NCI-H524 treated with DMSO at 0.1 percent for 48 hours (cell line): ENCODE measurements at regions not wholly inside any gene's neighbourhood (a gene's known extent, or its start where the extent isn't known, plus 50 kb on each side); places are given as distances from the start of the nearest gene placed in this dataset.

Experiments used
- DNase-seq: peaks from one replicate; lab custom pipeline; 2025; lab: John Stamatoyannopoulos, UW

- DNase-seq = no peak
These were observed 543.0 kb upstream of the KCNMB2 start for GRCh38 chr3:177992993-177993970.

GRCh38 chr3:177994976-177995375, 541.3 kb upstream of the KCNMB2 start:
- DNase-seq = no peak

GRCh38 chr3:177995381-177996085, 540.7 kb upstream of the KCNMB2 start:
- DNase-seq = no peak

GRCh38 chr3:178001670-178002101, 534.5 kb upstream of the KCNMB2 start:
- no peak for DNase-seq

GRCh38 chr3:178002113-178002512, 534.1 kb upstream of the KCNMB2 start:
- DNase-seq = peak; percentile 55

- no peak for DNase-seq
These were observed 532.5 kb upstream of the KCNMB2 start for GRCh38 chr3:178003756-178004155.

- no peak for DNase-seq
These were observed 530.3 kb upstream of the KCNMB2 start for GRCh38 chr3:178005961-178006360.

- DNase-seq = no peak
These were observed 525.9 kb upstream of the KCNMB2 start for GRCh38 chr3:178010306-178010705.

- DNase-seq = no peak
These were observed 516.6 kb upstream of the KCNMB2 start for GRCh38 chr3:178019645-178020044.

- DNase-seq = no peak
These were observed 513.6 kb upstream of the KCNMB2 start for GRCh38 chr3:178022599-178022998.

- DNase-seq = no peak
These were observed 507.3 kb upstream of the KCNMB2 start for GRCh38 chr3:178028933-178029332.

GRCh38 chr3:178036451-178037144, 499.6 kb upstream of the KCNMB2 start:
- DNase-seq = no peak

GRCh38 chr3:178041931-178042330, 494.3 kb upstream of the KCNMB2 start:
- DNase-seq = no peak

- DNase-seq = no peak
These were observed 493.9 kb upstream of the KCNMB2 start for GRCh38 chr3:178042376-178042775.

GRCh38 chr3:178043084-178043483, 493.2 kb upstream of the KCNMB2 start:
- DNase-seq = peak; percentile 9

- no peak for DNase-seq
These were observed 491.9 kb upstream of the KCNMB2 start for GRCh38 chr3:178044320-178044719.

- DNase-seq = no peak
These were observed 488.7 kb upstream of the KCNMB2 start for GRCh38 chr3:178047496-178047895.

GRCh38 chr3:178048768-178049167, 487.5 kb upstream of the KCNMB2 start:
- no peak for DNase-seq

- DNase-seq = no peak
These were observed 481.8 kb upstream of the KCNMB2 start for GRCh38 chr3:178054471-178054870.

- no peak for DNase-seq
These were observed 480.3 kb upstream of the KCNMB2 start for GRCh38 chr3:178055939-178056338.

- no peak for DNase-seq
These were observed 479.4 kb upstream of the KCNMB2 start for GRCh38 chr3:178056868-178057267.

GRCh38 chr3:178058629-178059028, 477.6 kb upstream of the KCNMB2 start:
- DNase-seq = no peak
